Breast epithelium (tissue), 3 donors: ENCODE measurements at regions not wholly inside any gene's neighbourhood (a gene's known extent, or its start where the extent isn't known, plus 50 kb on each side); places are given as distances from the start of the nearest gene placed in this dataset.

Source experiments
- POLR2A ChIP-seq: fragments of 450-650 bp; IDR thresholded peaks from one replicate; pipeline ENCODE4 v1.6.1; 2016; ENCODE audit warnings: antibody characterized with exemption, mild to moderate bottlenecking, moderate library complexity
- POLR2AphosphoS5 ChIP-seq, 3 donors: sonication (generic); formaldehyde crosslinking; IDR thresholded peaks; one replicate each; pipeline ENCODE4 v1.6.1; 2017; ENCODE audit warnings: antibody characterized with exemption in 3 of 3
- TF ChIP-seq, protein P1 (sequence below), 3 donors: fragments of 450-650 bp; IDR thresholded peaks; one replicate each; pipeline ENCODE4 v1.5.1; 2016 to 2017; ENCODE audit warnings: antibody characterized with exemption in 3 of 3, mild to moderate bottlenecking in 3 of 3, moderate library complexity in 3 of 3

DNA sequence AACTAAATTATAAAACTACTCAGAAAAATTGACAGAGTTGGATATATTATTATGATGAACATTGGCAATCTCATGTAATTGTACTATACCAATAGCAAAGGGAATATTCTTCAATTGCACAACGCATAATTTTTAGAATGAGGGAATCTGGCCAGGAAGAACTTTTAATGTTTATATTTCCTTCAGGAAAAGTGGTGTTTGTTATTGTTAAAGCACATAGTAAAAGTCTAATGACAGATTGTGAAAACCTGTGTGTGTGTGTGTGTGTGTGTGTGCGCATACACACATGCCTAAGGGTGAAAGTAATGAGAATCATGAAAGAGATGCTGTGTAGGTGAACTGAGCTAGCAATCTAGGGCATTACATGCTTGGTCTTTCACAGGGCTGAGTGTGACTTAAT lies 877.7 kb downstream of the SLC6A15 start:
- TF ChIP-seq POLR2AphosphoS5 (IDR thresholded peaks at IDR 0.05) (no peak), POLR2A (no peak)
- TF ChIP-seq, protein P1, sequence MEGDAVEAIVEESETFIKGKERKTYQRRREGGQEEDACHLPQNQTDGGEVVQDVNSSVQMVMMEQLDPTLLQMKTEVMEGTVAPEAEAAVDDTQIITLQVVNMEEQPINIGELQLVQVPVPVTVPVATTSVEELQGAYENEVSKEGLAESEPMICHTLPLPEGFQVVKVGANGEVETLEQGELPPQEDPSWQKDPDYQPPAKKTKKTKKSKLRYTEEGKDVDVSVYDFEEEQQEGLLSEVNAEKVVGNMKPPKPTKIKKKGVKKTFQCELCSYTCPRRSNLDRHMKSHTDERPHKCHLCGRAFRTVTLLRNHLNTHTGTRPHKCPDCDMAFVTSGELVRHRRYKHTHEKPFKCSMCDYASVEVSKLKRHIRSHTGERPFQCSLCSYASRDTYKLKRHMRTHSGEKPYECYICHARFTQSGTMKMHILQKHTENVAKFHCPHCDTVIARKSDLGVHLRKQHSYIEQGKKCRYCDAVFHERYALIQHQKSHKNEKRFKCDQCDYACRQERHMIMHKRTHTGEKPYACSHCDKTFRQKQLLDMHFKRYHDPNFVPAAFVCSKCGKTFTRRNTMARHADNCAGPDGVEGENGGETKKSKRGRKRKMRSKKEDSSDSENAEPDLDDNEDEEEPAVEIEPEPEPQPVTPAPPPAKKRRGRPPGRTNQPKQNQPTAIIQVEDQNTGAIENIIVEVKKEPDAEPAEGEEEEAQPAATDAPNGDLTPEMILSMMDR (IDR thresholded peaks at IDR 0.05) = no peak
